IMR-90 (cell line): ENCODE measurements at regions not wholly inside any gene's neighbourhood (a gene's known extent, or its start where the extent isn't known, plus 50 kb on each side); places are given as distances from the start of the nearest gene placed in this dataset.

Experiments
- ATAC-seq: fragments of 200-7000 bp; cut with Tn5 transposase; 2 replicates; pipeline ENCODE4 v1.9.1; 2020; ENCODE audit warnings: low read depth, mild to moderate bottlenecking, moderate library complexity
- BruUV-seq: library from RNA; stranded (reverse); fragments of 400-500 nt; replicated peaks from 2 replicates; lab custom pipeline; 2021; lab: Mats Ljungman, UMichigan
- CTCF ChIA-PET: fragments of 300-600 bp; formaldehyde crosslinking; extraction: SDS; loops from one replicate; lab custom pipeline; 2021; ENCODE audit warnings: antibody characterized with exemption; lab: Yijun Ruan, JAX
- POLR2A ChIA-PET: fragments of 300-600 bp; sonication (Branson Sonifier 250); formaldehyde crosslinking; loops from one replicate; lab custom pipeline; 2022; ENCODE audit warnings: antibody characterized with exemption; ENCODE audit not compliant: unreplicated experiment; lab: Charles Lee
- DNase-seq: peaks from one replicate; pipeline ENCODE4 v3.0.0; 2013
- H2AFZ ChIP-seq: replicated peaks from 2 replicates; pipeline ENCODE3; 2013; ENCODE audit warnings: low read length, mild to moderate bottlenecking; ENCODE audit not compliant: poor library complexity
- H2AK5ac ChIP-seq: 2 replicates; pipeline ENCODE4 v1.6.1; 2013; ENCODE audit warnings: low read depth, low read length, inconsistent platforms
- H2AK9ac ChIP-seq: replicated peaks from 2 replicates; pipeline ENCODE3; 2013; ENCODE audit warnings: mild to moderate bottlenecking, low read depth, low read length, moderate library complexity; ENCODE audit not compliant: poor library complexity
- H2BK120ac ChIP-seq: 2 replicates; pipeline ENCODE4 v1.6.1; 2013; ENCODE audit warnings: low read depth, low read length, inconsistent platforms
- H2BK15ac ChIP-seq: 3 replicates; pipeline ENCODE4 v1.6.1; 2013; ENCODE audit warnings: low read depth, low read length, inconsistent platforms
- H2BK20ac ChIP-seq: 2 replicates; pipeline ENCODE4 v1.6.1; 2013; ENCODE audit warnings: low read depth, mild to moderate bottlenecking, inconsistent platforms, low read length, moderate library complexity
- H2BK5ac ChIP-seq: 2 replicates; pipeline ENCODE4 v1.6.1; 2013; ENCODE audit warnings: mild to moderate bottlenecking, low read depth, low read length, inconsistent platforms; ENCODE audit not compliant: poor library complexity, severe bottlenecking
- H3K14ac ChIP-seq: replicated peaks from 2 replicates; pipeline ENCODE4 v1.6.1; 2013; ENCODE audit warnings: low read depth, low read length, inconsistent platforms
- H3K18ac ChIP-seq: 2 replicates; pipeline ENCODE4 v1.6.1; 2013; ENCODE audit warnings: low read depth, low read length, control low read depth
- H3K23ac ChIP-seq: 2 replicates; pipeline ENCODE4 v1.6.1; 2013; ENCODE audit warnings: low read depth, low read length, inconsistent platforms
- H3K27ac ChIP-seq: 2 replicates; pipeline ENCODE4 v1.5.1; 2013; ENCODE audit warnings: mild to moderate bottlenecking, control low read depth, low read length; ENCODE audit not compliant: insufficient read depth
- H3K27me3 ChIP-seq: 2 replicates; pipeline ENCODE4 v1.6.1; 2013; ENCODE audit warnings: low read length; ENCODE audit not compliant: control insufficient read depth, insufficient read depth
- H3K36me3 ChIP-seq: 2 replicates; pipeline ENCODE4 v1.6.1; 2013; ENCODE audit warnings: low read length, mixed read lengths; ENCODE audit not compliant: control insufficient read depth, insufficient read depth
- H3K4ac ChIP-seq: 2 replicates; pipeline ENCODE4 v1.6.1; 2013; ENCODE audit warnings: low read depth, low read length, inconsistent platforms
- H3K4me1 ChIP-seq: 2 replicates; pipeline ENCODE4 v1.6.1; 2013; ENCODE audit warnings: low read length, mixed read lengths; ENCODE audit not compliant: control insufficient read depth, insufficient read depth
- H3K4me2 ChIP-seq: 2 replicates; pipeline ENCODE4 v1.6.1; 2013; ENCODE audit warnings: low read depth, mild to moderate bottlenecking, control low read depth, low read length, moderate library complexity
- H3K4me3 ChIP-seq: 2 replicates; pipeline ENCODE4 v1.5.1; 2013; ENCODE audit warnings: low read depth, mild to moderate bottlenecking, control low read depth, low read length, moderate library complexity; ENCODE audit not compliant: insufficient read depth
- H3K56ac ChIP-seq: 2 replicates; pipeline ENCODE4 v1.6.1; 2013; ENCODE audit warnings: low read length, inconsistent platforms; ENCODE audit not compliant: insufficient read depth; ENCODE audit errors: extremely low read depth
- H3K79me1 ChIP-seq, 2 experiments: 2 replicates each; pipeline ENCODE4 v1.6.1; 2013; ENCODE audit warnings: low read length in 2 of 2, inconsistent platforms in 1 of 2, low read depth in 1 of 2
- H3K9ac ChIP-seq: 2 replicates; pipeline ENCODE4 v1.6.1; 2013; ENCODE audit warnings: low read depth, low read length, control low read depth
- H3K9me1 ChIP-seq: 2 replicates; pipeline ENCODE4 v1.6.1; 2013; ENCODE audit warnings: low read length, inconsistent platforms; ENCODE audit not compliant: insufficient read depth
- H3K9me3 ChIP-seq: 2 replicates; pipeline ENCODE4 v1.6.1; 2013; ENCODE audit warnings: low read length; ENCODE audit not compliant: control insufficient read depth, insufficient read depth
- H4K20me1 ChIP-seq: 2 replicates; pipeline ENCODE4 v1.6.1; 2013; ENCODE audit warnings: low read length, inconsistent platforms; ENCODE audit not compliant: insufficient read depth
- H4K5ac ChIP-seq: 2 replicates; pipeline ENCODE4 v1.6.1; 2013; ENCODE audit warnings: mild to moderate bottlenecking, low read depth, low read length, control low read depth
- H4K8ac ChIP-seq, 2 experiments: 2 replicates each; pipeline ENCODE4 v1.6.1; 2013; ENCODE audit warnings: low read depth in 2 of 2, low read length in 2 of 2, control low read depth in 1 of 2, inconsistent platforms in 1 of 2
- H4K91ac ChIP-seq: 2 replicates; pipeline ENCODE4 v1.6.1; 2013; ENCODE audit warnings: low read depth, low read length, inconsistent platforms; ENCODE audit not compliant: insufficient read depth
- BHLHE40 ChIP-seq: fragments of 150-350 bp; IDR thresholded peaks from 2 replicates; pipeline ENCODE4 v1.6.1; 2016; ENCODE audit warnings: mild to moderate bottlenecking, low read depth, low read length
- CEBPB ChIP-seq: IDR thresholded peaks from 2 replicates; pipeline ENCODE4 v1.6.1; 2012; ENCODE audit warnings: low read depth, low read length, improper control_type of control experiment
- CHD1 ChIP-seq: IDR thresholded peaks from 2 replicates; pipeline ENCODE4 v1.6.1; 2012; ENCODE audit warnings: low read depth, low read length, improper control_type of control experiment
- CTCF ChIP-seq: conservative IDR thresholded peaks from 2 replicates; pipeline ENCODE4 v1.5.1; 2012; ENCODE audit warnings: mild to moderate bottlenecking, low read depth, low read length, improper control_type of control experiment
- ELK1 ChIP-seq: fragments of 150-350 bp; IDR thresholded peaks from 2 replicates; pipeline ENCODE4 v1.6.1; 2016; ENCODE audit warnings: low read depth, mild to moderate bottlenecking, low read length, moderate library complexity, borderline replicate concordance
- FOS ChIP-seq: fragments of 150-350 bp; IDR thresholded peaks from 2 replicates; pipeline ENCODE4 v1.6.1; 2016; ENCODE audit warnings: low read depth, low read length
- MAFK ChIP-seq: IDR thresholded peaks from 2 replicates; pipeline ENCODE4 v1.6.1; 2012; ENCODE audit warnings: low read depth, low read length, improper control_type of control experiment
- MAZ ChIP-seq: IDR thresholded peaks from 2 replicates; pipeline ENCODE4 v1.6.1; 2012; ENCODE audit warnings: low read depth, mild to moderate bottlenecking, low read length, improper control_type of control experiment, moderate library complexity, borderline replicate concordance
- MXI1 ChIP-seq: IDR thresholded peaks from 2 replicates; pipeline ENCODE4 v1.6.1; 2012; ENCODE audit warnings: low read depth, mild to moderate bottlenecking, low read length, moderate library complexity, borderline replicate concordance
- NFE2L2 ChIP-seq: fragments of 150-350 bp; IDR thresholded peaks from 2 replicates; pipeline ENCODE4 v1.6.1; 2016; ENCODE audit warnings: low read depth, mild to moderate bottlenecking, low read length
- POLR2A ChIP-seq: IDR thresholded peaks from 2 replicates; pipeline ENCODE4 v1.6.1; 2012; ENCODE audit warnings: mild to moderate bottlenecking, low read depth, low read length
- RAD21 ChIP-seq: IDR thresholded peaks from 2 replicates; pipeline ENCODE4 v1.6.1; 2012; ENCODE audit warnings: low read length, improper control_type of control experiment
- RCOR1 ChIP-seq: IDR thresholded peaks from 2 replicates; pipeline ENCODE4 v1.6.1; 2012; ENCODE audit warnings: mild to moderate bottlenecking, low read length, improper control_type of control experiment; ENCODE audit not compliant: insufficient replicate concordance
- RFX5 ChIP-seq: IDR thresholded peaks from 2 replicates; pipeline ENCODE4 v1.8.0; 2012; ENCODE audit warnings: low read depth, mild to moderate bottlenecking, low read length, moderate library complexity
- SMC3 ChIP-seq: fragments of 150-350 bp; IDR thresholded peaks from 2 replicates; pipeline ENCODE4 v1.6.1; 2016; ENCODE audit warnings: low read depth, mild to moderate bottlenecking, antibody characterized with exemption, low read length, moderate library complexity
- USF2 ChIP-seq: fragments of 150-350 bp; IDR thresholded peaks from 2 replicates; pipeline ENCODE4 v1.6.1; 2017; ENCODE audit warnings: mild to moderate bottlenecking, antibody characterized with exemption, low read length, low read depth
- WGBS, 2 experiments: methylation state at CpG; one replicate each; pipeline versions ENCODE4 v1.1.5 to v1.1.7; 2013; ENCODE audit warnings: missing lambda C conversion rate in 2 of 2; ENCODE audit not compliant: insufficient read length in 1 of 2; ENCODE audit errors: extremely low coverage in 2 of 2; 5-methylcytosine and 5-hydroxymethylcytosine counted together
- dilution Hi-C: fragments of 300-500 bp; cut with HindIII; formaldehyde crosslinking; loops from one replicate; pipeline ENCODE4 v1.14.3; 2018; ENCODE audit warnings: low sequenced_read_pairs; ENCODE audit not compliant: unreplicated experiment
- in situ Hi-C: fragments of 300-500 bp; cut with MboI; formaldehyde crosslinking; loops from 3 replicates; pipeline ENCODE4 v1.14.3; 2019; ENCODE audit warnings: low sequenced_read_pairs, inconsistent platforms, mixed read lengths
- intact Hi-C: fragments of 100-400 bp; cut with micrococcal nuclease; formaldehyde crosslinking; loops from 2 replicates; pipeline ENCODE4 v1.10.0; 2022

DNA sequence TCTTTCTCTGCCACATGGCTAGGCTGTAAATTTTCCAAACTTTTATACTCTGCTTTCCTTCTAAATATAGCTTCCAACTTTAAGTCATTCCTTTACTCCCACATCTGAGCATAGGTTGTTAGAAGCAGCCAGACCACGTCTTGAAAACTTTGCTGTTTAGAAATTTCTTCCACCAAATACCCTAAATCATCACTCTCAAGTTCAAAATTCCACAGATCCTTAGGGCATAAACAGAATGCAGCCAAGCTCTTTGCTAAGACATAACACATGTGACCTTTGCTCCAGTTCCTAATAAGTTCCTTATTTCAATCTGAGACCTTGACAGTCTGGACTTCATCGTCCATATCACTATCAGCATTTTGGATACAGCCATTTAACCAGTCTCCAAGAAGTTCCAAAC lies 749.9 kb downstream of the METTL15 start:
- Histone ChIP-seq H4K5ac (no peak overlapping the region), H3K23ac (no peak overlapping the region), H3K9me1 (no peaks in the 10 kb centered on the region), H4K20me1 (no peaks in the 10 kb centered on the region), H2BK5ac (no peak overlapping the region), H2BK20ac (no peak overlapping the region; the same call in 1 of the 2 replicates), H3K79me1 (no peaks in the 10 kb centered on the region), H3K4me1 (peaks cover 2% of the 10 kb centered on the region; the same call in 1 of the 2 replicates), H3K36me3 (no peaks in the 10 kb centered on the region), H3K27me3 (no peaks in the 10 kb centered on the region), H2BK120ac (no peak overlapping the region; the same call in 1 of the 2 replicates), H3K4me2 (no peak overlapping the region), H2AFZ (no peak overlapping the region), H3K27ac (no peak overlapping the region), H2AK5ac (no peak overlapping the region), H3K14ac (no peak overlapping the region), H4K8ac (no peak overlapping the region), H3K4ac (no peak overlapping the region), H3K9ac (no peak overlapping the region), H2BK15ac (0 out of 3 replicates have a peak overlapping the region, but pooled peaks have one; percentile 21), H2AK9ac (no peak overlapping the region), H4K91ac (no peak overlapping the region), H3K9me3 (peaks cover 12% of the 10 kb centered on the region), H3K4me3 (no peak overlapping the region), H3K18ac (no peak overlapping the region), H3K56ac (no peak overlapping the region)
- ChIA-PET CTCF (no interaction called here), POLR2A (no interaction called here)
- TF ChIP-seq SMC3 (no peak), MAZ (no peak), CHD1 (no peak), RAD21 (no peak), RFX5 (no peak), NFE2L2 (no peak), FOS (no peak), CEBPB (no peak), POLR2A (no peak), CTCF (no peak), MAFK (no peak), RCOR1 (no peak), BHLHE40 (no peak), USF2 (no peak), ELK1 (no peak), MXI1 (no peak)
- dilution Hi-C loops = no loop called here
- DNase-seq = peak; percentile 16
- 65% methylated on average over 2 of the region's 2 CpGs; no CpG with 5 or more reads in 1 of the 2 experiments for whole genome bisulfite sequencing, 2 experiments
- no TSS peak for BruUV-seq
- intact Hi-C loops = no loop called here
- ATAC-seq = no peak
- in situ Hi-C loops = no loop called here
